AG04450 (cell line): ENCODE measurements at regions not wholly inside any gene's neighbourhood (a gene's known extent, or its start where the extent isn't known, plus 50 kb on each side); places are given as distances from the start of the nearest gene placed in this dataset.

ENCODE experiments used
- CTCF ChIA-PET: fragments of 300-600, 350-600 bp; formaldehyde crosslinking; extraction: SDS; loops from one replicate; lab custom pipeline; 2022; ENCODE audit warnings: antibody characterized with exemption, inconsistent platforms; lab: Charles Lee
- POLR2A ChIA-PET: fragments of 350-600 bp; formaldehyde crosslinking; extraction: SDS; loops from one replicate; lab custom pipeline; 2021; ENCODE audit warnings: antibody characterized with exemption, inconsistent platforms; lab: Yijun Ruan, JAX
- DNase-seq: peaks from one replicate; pipeline ENCODE4 v3.0.0-alpha.2; 2011; ENCODE audit warnings: low read depth, low spot score
- H3K27ac ChIP-seq: one replicate; pipeline ENCODE4 v1.5.1; 2012; ENCODE audit warnings: low read depth, low read length, control low read depth
- H3K27me3 ChIP-seq: one replicate; pipeline ENCODE4 v1.6.0; 2012; ENCODE audit warnings: low read length; ENCODE audit not compliant: control insufficient read depth, insufficient read depth
- H3K4me3 ChIP-seq: 2 replicates; pipeline ENCODE4 v1.5.1; 2011; ENCODE audit warnings: mild to moderate bottlenecking, low read depth, low read length, control low read depth
- H3K9me3 ChIP-seq: 2 replicates; pipeline ENCODE4 v1.5.1; 2012; ENCODE audit warnings: low read length; ENCODE audit not compliant: control insufficient read depth, insufficient read depth
- CTCF ChIP-seq: IDR thresholded peaks from 2 replicates; pipeline ENCODE4 v1.5.1; 2011; ENCODE audit warnings: low read depth, low read length, control low read depth, inconsistent platforms

GRCh38 chr12:89781156-89781555 lies 72.5 kb upstream of the ATP2B1 start:
- CTCF ChIA-PET, result interaction anchor here (0.7 to 1.3 kb wide), 2 partner anchors 250 to 548 kb away, joined by 4 to 6 read pairs; no protein-coding TSS in a partner anchor

GRCh38 chr12:89779090-89779489 lies 70.5 kb upstream of the ATP2B1 start:
- Histone ChIP-seq H3K9me3 (no peaks in the 10 kb centered on the region), H3K27ac (no peak overlapping the region), H3K4me3 (no peak overlapping the region), H3K27me3 (no peaks in the 10 kb centered on the region)
- CTCF ChIA-PET, result no interaction called here
- TF ChIP-seq CTCF, result no peak
- no peak for DNase-seq
- POLR2A ChIA-PET, result no interaction called here

More at GRCh38 chr12:89781156-89781555, 72.5 kb upstream of the ATP2B1 start:
- no peak for DNase-seq
- Histone ChIP-seq H3K4me3 (no peak overlapping the region), H3K27ac (no peak overlapping the region), H3K27me3 (no peaks in the 10 kb centered on the region), H3K9me3 (peaks cover 1% of the 10 kb centered on the region; the same call in 1 of the 2 replicates)
- POLR2A ChIA-PET, result no interaction called here
- TF ChIP-seq CTCF, result no peak

- CTCF ChIA-PET, result no interaction called here
- POLR2A ChIA-PET, result no interaction called here
- H3K27me3 ChIP-seq, result no peaks in the 10 kb centered on the region
- H3K4me3 ChIP-seq, result no peak overlapping the region
- TF ChIP-seq CTCF, result no peak
- no peak for DNase-seq
- no peak overlapping the region for H3K27ac ChIP-seq
- no peaks in the 10 kb centered on the region for H3K9me3 ChIP-seq
Measured at GRCh38 chr12:89777733-89778379, 69.2 kb upstream of the ATP2B1 start.

GRCh38 chr12:89775986-89776365 lies 67.3 kb upstream of the ATP2B1 start:
- CTCF ChIA-PET, result interaction anchor here (0.6 kb wide), 1 partner anchor 232 kb away, joined by 3 read pairs; no protein-coding TSS in a partner anchor
- no peak overlapping the region for H3K4me3 ChIP-seq
- DNase-seq, result no peak
- H3K27me3 ChIP-seq, result no peaks in the 10 kb centered on the region
- no peak for TF ChIP-seq CTCF
- H3K27ac ChIP-seq, result no peak overlapping the region
- no peaks in the 10 kb centered on the region for H3K9me3 ChIP-seq
- POLR2A ChIA-PET, result interaction anchor here (1.6 kb wide), 1 partner anchor 67 kb away, joined by 9 read pairs; the partner anchor contains the start of gene ATP2B1
